GM12878 (cell line): ENCODE measurements at regions not wholly inside any gene's neighbourhood (a gene's known extent, or its start where the extent isn't known, plus 50 kb on each side); places are given as distances from the start of the nearest gene placed in this dataset.

Source experiments
- BCLAF1 ChIP-seq: fragments of 450-650 bp; IDR thresholded peaks from 2 replicates; pipeline ENCODE4 v1.6.1; 2017; ENCODE audit warnings: antibody characterized with exemption, mild to moderate bottlenecking, moderate library complexity
- MAX ChIP-seq: IDR thresholded peaks from 2 replicates; pipeline ENCODE4 v1.6.1; 2012; ENCODE audit warnings: low read depth, low read length, improper control_type of control experiment
- NFIC ChIP-seq: IDR thresholded peaks from 2 replicates; pipeline ENCODE4 v1.6.1; 2012; ENCODE audit warnings: low read depth, mild to moderate bottlenecking, inconsistent platforms, low read length, moderate library complexity
- POLR2AphosphoS5 ChIP-seq: IDR thresholded peaks from 2 replicates; pipeline ENCODE4 v1.6.1; 2011; ENCODE audit warnings: mild to moderate bottlenecking, low read length, inconsistent platforms

DNA sequence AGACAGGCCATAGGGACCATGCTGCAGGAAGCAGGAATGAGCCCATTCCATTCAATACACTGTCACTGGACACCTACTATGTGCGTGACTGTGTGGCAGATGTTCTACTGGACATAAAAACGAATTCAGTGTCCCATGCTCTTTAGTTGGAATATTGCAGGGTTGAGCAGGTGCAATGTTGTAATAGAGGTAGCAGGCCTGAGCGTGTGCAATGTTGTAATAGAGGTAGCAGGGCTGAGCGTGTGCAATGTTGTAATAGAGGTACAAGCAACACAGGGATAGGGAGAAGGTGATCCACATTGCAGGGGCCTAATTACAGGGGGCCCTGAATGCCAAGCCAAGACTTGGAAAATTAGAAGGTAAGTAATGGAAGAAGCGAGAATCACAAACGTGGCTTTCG lies 261.4 kb upstream of the HES1 start:
- no peak for TF ChIP-seq POLR2AphosphoS5
- no peak for TF ChIP-seq BCLAF1
- TF ChIP-seq MAX = no peak
- TF ChIP-seq NFIC = no peak
